Testis (tissue), 2 donors: ENCODE measurements at regions not wholly inside any gene's neighbourhood (a gene's known extent, or its start where the extent isn't known, plus 50 kb on each side); places are given as distances from the start of the nearest gene placed in this dataset.

Source experiments
- POLR2A ChIP-seq: fragments of 450-650 bp; IDR thresholded peaks from one replicate; pipeline ENCODE4 v1.6.1; 2017; ENCODE audit warnings: antibody characterized with exemption, mild to moderate bottlenecking, moderate library complexity
- TF ChIP-seq, protein P1 (sequence below), 3 experiments: fragments of 450-650 bp in 2 of 3; fragments of 200-600 bp in 1 of 3; sonication (generic) in 1 of 3; IDR thresholded peaks; one replicate each; pipeline ENCODE4 v1.5.1; 2016 to 2019; ENCODE audit warnings: antibody characterized with exemption in 3 of 3, mild to moderate bottlenecking in 2 of 3, moderate library complexity in 1 of 3

DNA sequence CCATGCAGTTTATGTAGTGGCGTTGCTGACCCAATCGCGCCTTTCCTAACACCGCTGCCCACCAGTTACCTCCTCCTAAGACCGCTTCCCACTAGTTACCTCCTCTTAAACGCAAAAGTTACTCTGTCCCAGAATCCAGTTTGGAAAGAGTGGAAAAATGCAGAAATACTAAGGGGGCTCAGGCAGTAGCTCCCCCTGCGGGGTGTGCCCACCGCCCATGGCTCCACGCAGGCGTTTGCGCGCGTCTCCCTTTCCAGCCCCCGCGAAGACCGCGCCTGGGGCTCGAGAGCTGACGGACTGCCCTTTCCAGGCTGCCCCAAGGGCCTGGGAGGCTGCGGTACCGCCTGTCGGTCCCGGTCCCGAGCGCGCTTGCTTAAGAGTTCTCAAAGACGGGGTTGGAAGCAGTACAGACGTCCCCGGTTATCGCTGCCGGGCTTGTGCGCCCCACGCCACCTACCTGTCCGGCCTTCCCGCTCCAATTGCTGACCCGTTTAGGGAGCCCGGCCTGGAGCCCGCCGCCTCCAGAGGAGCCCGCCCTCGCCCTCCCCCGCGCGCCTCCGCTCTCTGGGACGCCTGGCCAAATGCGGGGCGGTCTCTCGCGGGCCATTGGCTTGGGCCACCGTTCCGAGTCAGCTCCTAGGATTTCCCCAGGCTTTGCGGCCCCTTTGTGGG lies 414.1 kb upstream of the ESRRG start:
- TF ChIP-seq, protein P1, sequence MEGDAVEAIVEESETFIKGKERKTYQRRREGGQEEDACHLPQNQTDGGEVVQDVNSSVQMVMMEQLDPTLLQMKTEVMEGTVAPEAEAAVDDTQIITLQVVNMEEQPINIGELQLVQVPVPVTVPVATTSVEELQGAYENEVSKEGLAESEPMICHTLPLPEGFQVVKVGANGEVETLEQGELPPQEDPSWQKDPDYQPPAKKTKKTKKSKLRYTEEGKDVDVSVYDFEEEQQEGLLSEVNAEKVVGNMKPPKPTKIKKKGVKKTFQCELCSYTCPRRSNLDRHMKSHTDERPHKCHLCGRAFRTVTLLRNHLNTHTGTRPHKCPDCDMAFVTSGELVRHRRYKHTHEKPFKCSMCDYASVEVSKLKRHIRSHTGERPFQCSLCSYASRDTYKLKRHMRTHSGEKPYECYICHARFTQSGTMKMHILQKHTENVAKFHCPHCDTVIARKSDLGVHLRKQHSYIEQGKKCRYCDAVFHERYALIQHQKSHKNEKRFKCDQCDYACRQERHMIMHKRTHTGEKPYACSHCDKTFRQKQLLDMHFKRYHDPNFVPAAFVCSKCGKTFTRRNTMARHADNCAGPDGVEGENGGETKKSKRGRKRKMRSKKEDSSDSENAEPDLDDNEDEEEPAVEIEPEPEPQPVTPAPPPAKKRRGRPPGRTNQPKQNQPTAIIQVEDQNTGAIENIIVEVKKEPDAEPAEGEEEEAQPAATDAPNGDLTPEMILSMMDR (IDR thresholded peaks at IDR 0.05), result no peak
- no peak for TF ChIP-seq POLR2A
